ENCODE measurements at regions not wholly inside any gene's neighbourhood (a gene's known extent, or its start where the extent isn't known, plus 50 kb on each side); places are given as distances from the start of the nearest gene placed in this dataset.

DNA sequence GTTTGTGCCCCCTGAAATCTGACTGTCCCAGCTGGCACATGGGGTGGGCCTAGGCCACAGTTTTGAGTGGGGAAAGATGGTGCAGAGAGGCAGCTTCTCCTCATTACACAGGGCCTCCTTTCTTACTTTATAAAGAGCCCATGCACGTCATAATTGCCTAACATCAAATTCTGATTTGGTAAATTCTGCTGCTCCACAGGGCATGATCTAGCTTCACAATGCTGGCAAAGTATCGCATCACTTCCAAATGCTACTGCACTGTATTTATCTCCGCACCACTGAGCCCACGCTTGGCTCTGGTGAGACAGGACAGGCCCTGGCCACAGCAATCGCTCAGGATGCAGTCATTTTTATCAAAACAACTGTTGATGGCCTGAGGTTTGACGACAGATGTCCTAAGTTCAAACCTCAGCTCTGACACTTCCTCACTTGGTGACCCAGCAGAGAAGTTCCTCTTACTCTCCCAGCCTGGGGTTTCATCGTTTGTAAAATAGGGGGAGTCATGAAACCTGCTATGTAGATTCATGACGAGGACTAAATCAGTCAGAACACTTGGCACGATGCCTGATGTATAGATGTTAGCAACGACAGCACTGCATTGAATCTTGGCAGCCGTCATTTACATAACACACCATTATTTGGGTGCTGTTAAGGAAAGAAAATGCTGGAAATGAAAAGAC, 187.9 kb downstream of the TTLL2 start:
- TF ChIP-seq, protein P1, sequence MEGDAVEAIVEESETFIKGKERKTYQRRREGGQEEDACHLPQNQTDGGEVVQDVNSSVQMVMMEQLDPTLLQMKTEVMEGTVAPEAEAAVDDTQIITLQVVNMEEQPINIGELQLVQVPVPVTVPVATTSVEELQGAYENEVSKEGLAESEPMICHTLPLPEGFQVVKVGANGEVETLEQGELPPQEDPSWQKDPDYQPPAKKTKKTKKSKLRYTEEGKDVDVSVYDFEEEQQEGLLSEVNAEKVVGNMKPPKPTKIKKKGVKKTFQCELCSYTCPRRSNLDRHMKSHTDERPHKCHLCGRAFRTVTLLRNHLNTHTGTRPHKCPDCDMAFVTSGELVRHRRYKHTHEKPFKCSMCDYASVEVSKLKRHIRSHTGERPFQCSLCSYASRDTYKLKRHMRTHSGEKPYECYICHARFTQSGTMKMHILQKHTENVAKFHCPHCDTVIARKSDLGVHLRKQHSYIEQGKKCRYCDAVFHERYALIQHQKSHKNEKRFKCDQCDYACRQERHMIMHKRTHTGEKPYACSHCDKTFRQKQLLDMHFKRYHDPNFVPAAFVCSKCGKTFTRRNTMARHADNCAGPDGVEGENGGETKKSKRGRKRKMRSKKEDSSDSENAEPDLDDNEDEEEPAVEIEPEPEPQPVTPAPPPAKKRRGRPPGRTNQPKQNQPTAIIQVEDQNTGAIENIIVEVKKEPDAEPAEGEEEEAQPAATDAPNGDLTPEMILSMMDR (IDR thresholded peaks at IDR 0.05; ENCODE audit: low read length) = no peak
- TF ChIP-seq EZH2 (IDR thresholded peaks at IDR 0.05; ENCODE audit: borderline replicate concordance, low read length) = no peak
- H3K36me3 ChIP-seq (ENCODE audit: insufficient read depth, low read length) = no peaks in the 10 kb centered on the region
- H3K27ac ChIP-seq (ENCODE audit: low read depth, low read length, poor library complexity, severe bottlenecking) = no peak overlapping the region
- H3F3A ChIP-seq (ENCODE audit: insufficient read depth, low read length) = no peaks in the 10 kb centered on the region
- H3K27me3 ChIP-seq (ENCODE audit: insufficient read depth, low read length) = no peaks in the 10 kb centered on the region
- no peak overlapping the region for H3K9ac ChIP-seq (ENCODE audit: low read length)
- H4K20me1 ChIP-seq (ENCODE audit: insufficient read depth, low read length) = no peaks in the 10 kb centered on the region
- no peaks in the 10 kb centered on the region for H3K79me2 ChIP-seq (ENCODE audit: insufficient read depth, low read length)
- no peak overlapping the region for H3K4me3 ChIP-seq (ENCODE audit: low read depth, low read length, poor library complexity, severe bottlenecking)
- no peaks in the 10 kb centered on the region for H3K9me2 ChIP-seq (ENCODE audit: low read depth, low read length)
- no peak overlapping the region for H2AFZ ChIP-seq (ENCODE audit: low read length)
- no peaks in the 10 kb centered on the region for H3K4me1 ChIP-seq (ENCODE audit: insufficient read depth, low read length, severe bottlenecking)
- H3K9me3 ChIP-seq (ENCODE audit: low read length) = no peaks in the 10 kb centered on the region
- no peak overlapping the region for H3K4me2 ChIP-seq (ENCODE audit: low read length)

DNA sequence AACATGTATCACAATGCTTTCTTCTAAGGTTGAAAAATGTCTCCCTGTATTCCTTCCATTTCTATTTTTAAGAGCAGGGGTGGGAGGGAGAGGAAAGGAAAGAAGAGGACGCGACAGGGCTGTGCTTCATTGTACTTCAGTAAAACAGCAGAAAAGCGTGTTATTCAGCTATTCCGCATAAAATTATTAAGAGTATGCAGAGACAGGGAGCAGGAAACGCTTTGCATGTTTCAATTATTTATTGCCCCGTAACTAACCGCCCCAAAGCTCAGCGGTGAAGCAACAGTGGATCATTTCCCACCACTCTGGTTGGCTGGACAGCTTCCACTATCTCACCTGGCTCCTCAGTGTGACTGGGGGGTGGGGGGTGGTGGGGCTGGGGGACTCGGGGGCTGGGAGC, 188.9 kb downstream of the TTLL2 start:
- Histone ChIP-seq H3K27me3 (ENCODE audit: insufficient read depth, low read length) (no peaks in the 10 kb centered on the region), H3K9me3 (ENCODE audit: low read length) (no peaks in the 10 kb centered on the region), H4K20me1 (ENCODE audit: insufficient read depth, low read length) (no peaks in the 10 kb centered on the region), H3K4me2 (ENCODE audit: low read length) (no peak overlapping the region), H3K79me2 (ENCODE audit: insufficient read depth, low read length) (no peaks in the 10 kb centered on the region), H3K27ac (ENCODE audit: low read depth, low read length, poor library complexity, severe bottlenecking) (no peak overlapping the region), H3K36me3 (ENCODE audit: insufficient read depth, low read length) (no peaks in the 10 kb centered on the region), H3F3A (ENCODE audit: insufficient read depth, low read length) (no peaks in the 10 kb centered on the region), H3K9me2 (ENCODE audit: low read depth, low read length) (no peaks in the 10 kb centered on the region), H2AFZ (ENCODE audit: low read length) (no peak overlapping the region), H3K4me1 (ENCODE audit: insufficient read depth, low read length, severe bottlenecking) (no peaks in the 10 kb centered on the region), H3K4me3 (ENCODE audit: low read depth, low read length, poor library complexity, severe bottlenecking) (no peak overlapping the region), H3K9ac (ENCODE audit: low read length) (no peak overlapping the region)
- TF ChIP-seq, protein P1 (IDR thresholded peaks at IDR 0.05; ENCODE audit: low read length) = no peak
- no peak for TF ChIP-seq EZH2 (IDR thresholded peaks at IDR 0.05; ENCODE audit: borderline replicate concordance, low read length)

DNA sequence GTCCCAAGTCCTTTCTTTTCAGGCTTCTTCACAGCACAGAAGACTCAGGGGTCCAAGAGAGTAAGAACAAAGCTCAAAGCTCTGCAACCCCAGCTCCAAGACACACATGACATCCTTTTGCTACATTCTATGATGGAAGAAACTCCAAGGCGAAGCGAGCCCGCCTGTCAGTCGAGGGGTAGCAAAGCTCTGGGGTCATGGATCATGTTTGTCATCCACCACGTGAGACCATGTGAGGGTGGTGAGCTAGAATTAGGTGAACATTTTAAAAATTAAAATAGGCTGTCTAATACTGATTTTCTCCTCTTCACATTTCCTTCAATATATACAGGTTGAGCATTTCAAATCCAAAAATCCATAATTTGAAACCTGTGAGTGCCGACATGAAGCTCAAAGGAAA, 189.6 kb downstream of the TTLL2 start:
- no peak overlapping the region for H3K9ac ChIP-seq (ENCODE audit: low read length)
- no peak overlapping the region for H3K4me2 ChIP-seq (ENCODE audit: low read length)
- no peak overlapping the region for H2AFZ ChIP-seq (ENCODE audit: low read length)
- no peak overlapping the region for H3K27ac ChIP-seq (ENCODE audit: low read depth, low read length, poor library complexity, severe bottlenecking)
- no peaks in the 10 kb centered on the region for H3K4me1 ChIP-seq (ENCODE audit: insufficient read depth, low read length, severe bottlenecking)
- no peaks in the 10 kb centered on the region for H3K79me2 ChIP-seq (ENCODE audit: insufficient read depth, low read length)
- no peaks in the 10 kb centered on the region for H4K20me1 ChIP-seq (ENCODE audit: insufficient read depth, low read length)
- H3K9me2 ChIP-seq (ENCODE audit: low read depth, low read length) = no peaks in the 10 kb centered on the region
- no peaks in the 10 kb centered on the region for H3K27me3 ChIP-seq (ENCODE audit: insufficient read depth, low read length)
- H3K4me3 ChIP-seq (ENCODE audit: low read depth, low read length, poor library complexity, severe bottlenecking) = no peak overlapping the region
- TF ChIP-seq, protein P1 (IDR thresholded peaks at IDR 0.05; ENCODE audit: low read length) = no peak
- no peak for TF ChIP-seq EZH2 (IDR thresholded peaks at IDR 0.05; ENCODE audit: borderline replicate concordance, low read length)
- no peaks in the 10 kb centered on the region for H3K36me3 ChIP-seq (ENCODE audit: insufficient read depth, low read length)
- no peaks in the 10 kb centered on the region for H3K9me3 ChIP-seq (ENCODE audit: low read length)
- no peaks in the 10 kb centered on the region for H3F3A ChIP-seq (ENCODE audit: insufficient read depth, low read length)

Data from OCI-LY1 (cell line).